Esophagus muscularis mucosa (tissue), 4 donors: ENCODE measurements at regions not wholly inside any gene's neighbourhood (a gene's known extent, or its start where the extent isn't known, plus 50 kb on each side); places are given as distances from the start of the nearest gene placed in this dataset.

ENCODE experiments used
- DNase-seq: peaks from one replicate; pipeline ENCODE4 v3.0.0-alpha.2; 2017; ENCODE audit errors: extremely low spot score
- H3K27ac ChIP-seq, 4 donors: fragments of 200-600 bp; sonication (generic); replicated peaks in 1 of 4; 1 replicate in 3 of 4; 2 replicates in 1 of 4; pipeline ENCODE4 v1.5.1; 2016 to 2019; ENCODE audit warnings: mild to moderate bottlenecking in 1 of 4
- H3K27me3 ChIP-seq, 4 donors: fragments of 200-600 bp; sonication (generic); one replicate each; pipeline versions ENCODE4 v1.5.1 to v1.6.0; 2016 to 2019
- H3K36me3 ChIP-seq, 4 donors: fragments of 200-600 bp; sonication (generic); one replicate each; pipeline ENCODE4 v1.5.1; 2016 to 2019
- H3K4me1 ChIP-seq, 4 donors: fragments of 200-600 bp; sonication (generic); one replicate each; pipeline ENCODE4 v1.5.1; 2016 to 2019
- H3K4me3 ChIP-seq, 4 donors: fragments of 200-600 bp; sonication (generic); 1 replicate in 2 of 4; 2 replicates in 2 of 4; pipeline ENCODE4 v1.5.1; 2016 to 2019; ENCODE audit warnings: mild to moderate bottlenecking in 4 of 4, moderate library complexity in 1 of 4
- H3K9me3 ChIP-seq, 4 donors: fragments of 200-600 bp; sonication (generic); 1 replicate in 3 of 4; 2 replicates in 1 of 4; pipeline ENCODE4 v1.5.1; 2016 to 2019
- CTCF ChIP-seq, 3 experiments: fragments of 200-600 bp in 2 of 3; fragments of 450-650 bp in 1 of 3; sonication (generic) in 2 of 3; IDR thresholded peaks; one replicate each; pipeline ENCODE4 v1.5.1; 2017 to 2019; ENCODE audit warnings: antibody characterized with exemption in 3 of 3, mild to moderate bottlenecking in 2 of 3, moderate library complexity in 1 of 3
- EP300 ChIP-seq: sonication (generic); formaldehyde crosslinking; IDR thresholded peaks from one replicate; pipeline ENCODE4 v1.6.1; 2017; ENCODE audit warnings: antibody characterized with exemption
- POLR2A ChIP-seq: fragments of 450-650 bp; IDR thresholded peaks from one replicate; pipeline ENCODE4 v1.6.1; 2017; ENCODE audit warnings: antibody characterized with exemption, moderate library complexity, mild to moderate bottlenecking, low read depth
- POLR2AphosphoS5 ChIP-seq, 2 donors: sonication (generic); formaldehyde crosslinking; IDR thresholded peaks; one replicate each; pipeline ENCODE4 v1.6.1; 2017; ENCODE audit warnings: antibody characterized with exemption in 2 of 2
- WGBS: methylation state at CpG from one replicate; pipeline ENCODE4 v1.1.5; 2018; 5-methylcytosine and 5-hydroxymethylcytosine counted together
- intact Hi-C: fragments of 100-400 bp; cut with DNase I; formaldehyde crosslinking; loops from one replicate; pipeline ENCODE4 v1.15.1; 2023

- Histone ChIP-seq H3K4me1 (peaks cover 0 to 13% (median 6%) of the 10 kb centered on the region in 4 donors), H3K9me3 (no peaks in the 10 kb centered on the region), H3K36me3 (no peaks in the 10 kb centered on the region), H3K4me3 (no peak overlapping the region), H3K27me3 (no peaks in the 10 kb centered on the region), H3K27ac (no peak overlapping the region)
- no peak for DNase-seq
- 84% methylated on average over 1 of the region's 1 CpG for WGBS
- TF ChIP-seq POLR2AphosphoS5 (IDR thresholded peaks at IDR 0.05) (no peak), POLR2A (no peak), EP300 (no peak), CTCF (IDR thresholded peaks at IDR 0.05) (no peak)
- intact Hi-C loops = no loop called here
Measured at GRCh38 chr4:110898290-110898689, 275.4 kb upstream of the PITX2 start.

GRCh38 chr4:110900213-110900769 is 277.4 kb upstream of the PITX2 start:
- no peaks in the 10 kb centered on the region for H3K9me3 ChIP-seq
- H3K27ac ChIP-seq = no peak overlapping the region
- intact Hi-C loops = no loop called here

GRCh38 chr4:110902500-110902899 is 279.6 kb upstream of the PITX2 start:
- H3K4me3 ChIP-seq = no peak overlapping the region
- peaks cover 0 to 13% (median 6%) of the 10 kb centered on the region in 4 donors for H3K4me1 ChIP-seq
- 73% methylated on average over 3 of the region's 3 CpGs for WGBS
- H3K27me3 ChIP-seq = no peaks in the 10 kb centered on the region
- TF ChIP-seq EP300 (no peak), POLR2A (no peak)
- no peaks in the 10 kb centered on the region for H3K9me3 ChIP-seq
- intact Hi-C loops = no loop called here
- DNase-seq = no peak
- no peak overlapping the region for H3K27ac ChIP-seq
- no peaks in the 10 kb centered on the region for H3K36me3 ChIP-seq

More at GRCh38 chr4:110900213-110900769, 277.4 kb upstream of the PITX2 start:
- WGBS = 25% methylated on average over 1 of the region's 1 CpG
- Histone ChIP-seq H3K27me3 (no peaks in the 10 kb centered on the region), H3K4me1 (peaks cover 0 to 13% (median 6%) of the 10 kb centered on the region in 4 donors), H3K4me3 (no peak overlapping the region), H3K36me3 (no peaks in the 10 kb centered on the region)
- no peak for DNase-seq
- TF ChIP-seq CTCF (IDR thresholded peaks at IDR 0.05) (no peak), POLR2AphosphoS5 (IDR thresholded peaks at IDR 0.05) (no peak), POLR2A (no peak)

- 54% methylated on average over 6 of the region's 6 CpGs for WGBS
- intact Hi-C loops = no loop called here
- TF ChIP-seq CTCF (IDR thresholded peaks at IDR 0.05) = no peak
- TF ChIP-seq EP300 = no peak
- TF ChIP-seq POLR2AphosphoS5 (IDR thresholded peaks at IDR 0.05) = no peak
- no peak for TF ChIP-seq POLR2A
Measured at GRCh38 chr4:110904435-110905065, 281.7 kb upstream of the PITX2 start.

GRCh38 chr4:110905367-110905766 is 282.5 kb upstream of the PITX2 start:
- TF ChIP-seq POLR2A (no peak), CTCF (IDR thresholded peaks at IDR 0.05) (no peak), POLR2AphosphoS5 (IDR thresholded peaks at IDR 0.05) (no peak), EP300 (no peak)
- no peak for DNase-seq
- Histone ChIP-seq H3K4me1 (peaks cover 0 to 3% (median 1%) of the 10 kb centered on the region in 4 donors), H3K4me3 (no peak overlapping the region), H3K9me3 (no peaks in the 10 kb centered on the region), H3K27me3 (no peaks in the 10 kb centered on the region), H3K36me3 (no peaks in the 10 kb centered on the region), H3K27ac (no peak overlapping the region)
- intact Hi-C loops = no loop called here

More at GRCh38 chr4:110904435-110905065, 281.7 kb upstream of the PITX2 start:
- Histone ChIP-seq H3K4me3 (no peak overlapping the region), H3K9me3 (no peaks in the 10 kb centered on the region), H3K36me3 (no peaks in the 10 kb centered on the region), H3K27ac (no peak overlapping the region), H3K27me3 (no peaks in the 10 kb centered on the region), H3K4me1 (peaks cover 0 to 11% (median 5%) of the 10 kb centered on the region in 4 donors)
- DNase-seq = no peak
